ENCODE measurements at regions not wholly inside any gene's neighbourhood (a gene's known extent, or its start where the extent isn't known, plus 50 kb on each side); places are given as distances from the start of the nearest gene placed in this dataset.

- Histone ChIP-seq H3K79me2 (ENCODE audit: insufficient read depth, low read length) (no peaks in the 10 kb centered on the region), H3K9me3 (ENCODE audit: low read length) (no peaks in the 10 kb centered on the region), H3K4me3 (replicated peaks in 1 of 3; ENCODE audit: insufficient read depth in 1 of 3, low read depth in 2 of 3, low read length in 3 of 3) (no peak overlapping the region), H3K4me1 (ENCODE audit: insufficient read depth, low read length) (peaks cover 5% of the 10 kb centered on the region; the same call in 1 of the 2 replicates), H3K36me3 (replicated peaks in 1 of 2; ENCODE audit: control insufficient read depth in 1 of 2, insufficient read depth in 2 of 2, low read length in 2 of 2) (no peaks in the 10 kb centered on the region), H3K4me2 (ENCODE audit: low read depth, low read length) (no peak overlapping the region), H2AFZ (ENCODE audit: low read length) (no peak overlapping the region), H3K27me3 (ENCODE audit: control insufficient read depth in 1 of 2, insufficient read depth in 2 of 2, low read length in 2 of 2) (peaks cover 0 to 5% of the 10 kb centered on the region in 2 experiments; a peak in 1 of 5 replicates), H3K27ac (ENCODE audit: extremely low read length, insufficient read depth, low read length) (no peak overlapping the region), H3K9ac (ENCODE audit: insufficient read depth, low read depth, low read length) (no peak overlapping the region), H4K20me1 (ENCODE audit: insufficient read depth, low read length) (no peaks in the 10 kb centered on the region)
- ChIA-PET POLR2A (no interaction called here), CTCF (ENCODE audit: low intra/inter-chr PET ratio, low total read pairs) (no interaction called here)
- ATAC-seq, result no peak
- TF ChIP-seq STAT5B (CRISPR knock-in tag; IDR thresholded peaks at IDR 0.05) (no peak), HMG20A (CRISPR knock-in tag; IDR thresholded peaks at IDR 0.05; ENCODE audit: borderline replicate concordance) (no peak), ZFY (CRISPR knock-in tag; IDR thresholded peaks at IDR 0.05) (no peak), DBP (CRISPR knock-in tag; IDR thresholded peaks at IDR 0.05; ENCODE audit: not compliant biosample characterization) (no peak), MAFK (conservative IDR thresholded peaks at IDR 0.05 in 1 of 2, IDR thresholded peaks at IDR 0.05 in 1 of 2; ENCODE audit: low read length in 2 of 2) (peak; percentile 36 to 50; a peak in 3 of 4 replicates), MAFF (IDR thresholded peaks at IDR 0.05; ENCODE audit: low read depth, low read length) (peak; percentile 42; the same call in 1 of the 2 replicates), CHD2 (IDR thresholded peaks at IDR 0.05; ENCODE audit: low read depth, low read length) (no peak), FOXO4 (CRISPR knock-in tag; conservative IDR thresholded peaks at IDR 0.05) (no peak), ONECUT2 (CRISPR knock-in tag; IDR thresholded peaks at IDR 0.05) (no peak)
- WGBS (ENCODE audit: low lambda C conversion rate), result 17% methylated on average over 4 of the region's 4 CpGs
- intact Hi-C loops (cut with micrococcal nuclease; ENCODE audit: unreplicated experiment), result no loop called here
- in situ Hi-C loops (cut with HindIII; ENCODE audit: extremely low pct_ligation_motif_present, low pct_unique_long_range_greater_than_20kb), result no loop called here
- FAIRE-seq, result no peak
- no peak for DNase-seq (ENCODE audit: low spot score)
- no TSS peak for BruUV-seq (replicated peaks)
Measured at GRCh38 chr2:217527590-217528202, 475.1 kb downstream of the TNS1 start.
